ENCODE measurements at regions not wholly inside any gene's neighbourhood (a gene's known extent, or its start where the extent isn't known, plus 50 kb on each side); places are given as distances from the start of the nearest gene placed in this dataset.

- TF ChIP-seq CTCF (IDR thresholded peaks at IDR 0.05), result no peak
- no peak for TF ChIP-seq POLR2AphosphoS5 (IDR thresholded peaks at IDR 0.05)
- no peak for TF ChIP-seq EP300 (IDR thresholded peaks at IDR 0.05)
- TF ChIP-seq POLR2A (IDR thresholded peaks at IDR 0.05), result no peak
Observed at GRCh38 chr14:104333646-104334423, 195.4 kb downstream of the KIF26A start.
